ENCODE measurements at regions not wholly inside any gene's neighbourhood (a gene's known extent, or its start where the extent isn't known, plus 50 kb on each side); places are given as distances from the start of the nearest gene placed in this dataset.

- TF ChIP-seq CTCF (conservative IDR thresholded peaks at IDR 0.05; ENCODE audit: low read depth, low read length) = no peak
- TF ChIP-seq EZH2 (IDR thresholded peaks at IDR 0.05; ENCODE audit: borderline replicate concordance, low read depth, low read length, poor library complexity, severe bottlenecking) = no peak
These were observed 213.9 kb upstream of the CCDC196 start for GRCh38 chr14:66272221-66272620.
